A673 (cell line): ENCODE measurements at regions not wholly inside any gene's neighbourhood (a gene's known extent, or its start where the extent isn't known, plus 50 kb on each side); places are given as distances from the start of the nearest gene placed in this dataset.

Experiments used
- BruUV-seq: library from RNA; stranded (reverse); fragments of 400-500 nt; replicated peaks from 2 replicates; lab custom pipeline; 2021; lab: Mats Ljungman, UMichigan
- CTCF ChIA-PET: fragments of 300-600 bp; sonication (Branson Sonifier 250); formaldehyde crosslinking; loops from one replicate; lab custom pipeline; 2022; ENCODE audit warnings: antibody characterized with exemption; lab: Charles Lee
- POLR2A ChIA-PET: fragments of 300-600 bp; sonication (Branson Sonifier 250); formaldehyde crosslinking; loops from one replicate; lab custom pipeline; 2022; ENCODE audit warnings: antibody characterized with exemption; ENCODE audit not compliant: low non-redundant PET; lab: Charles Lee
- DNase-seq: peaks from one replicate; pipeline ENCODE4 v3.0.0-alpha.2; 2015; ENCODE audit warnings: low spot score
- H3K27ac ChIP-seq: fragments of 200-600 bp; sonication (generic); 2 replicates; pipeline ENCODE4 v1.5.1; 2016; ENCODE audit warnings: mixed run types, low read depth, mild to moderate bottlenecking, mixed read lengths, antibody characterized with exemption, low read length; ENCODE audit not compliant: poor library complexity, severe bottlenecking
- H3K27me3 ChIP-seq: fragments of 200-600 bp; sonication (generic); replicated peaks from 2 replicates; pipeline ENCODE4 v1.6.1; 2017; ENCODE audit warnings: mixed run types, low read depth, mild to moderate bottlenecking, mixed read lengths, antibody characterized with exemption, low read length; ENCODE audit not compliant: insufficient read depth, poor library complexity
- H3K36me3 ChIP-seq: fragments of 200-600 bp; sonication (generic); 2 replicates; pipeline ENCODE4 v1.6.1; 2016; ENCODE audit warnings: mixed run types, mild to moderate bottlenecking, mixed read lengths, antibody characterized with exemption, low read length; ENCODE audit not compliant: insufficient read depth, poor library complexity, severe bottlenecking
- H3K4me1 ChIP-seq: fragments of 200-600 bp; sonication (generic); 2 replicates; pipeline ENCODE4 v1.6.1; 2017; ENCODE audit warnings: mixed run types, mild to moderate bottlenecking, mixed read lengths, antibody characterized with exemption, low read length; ENCODE audit not compliant: insufficient read depth, poor library complexity, severe bottlenecking
- H3K4me3 ChIP-seq: fragments of 200-600 bp; sonication (generic); 2 replicates; pipeline ENCODE4 v1.5.1; 2016; ENCODE audit warnings: low read depth, mixed run types, mild to moderate bottlenecking, mixed read lengths, low read length; ENCODE audit not compliant: poor library complexity, severe bottlenecking
- H3K9me3 ChIP-seq: fragments of 200-600 bp; sonication (generic); 2 replicates; pipeline ENCODE4 v1.6.1; 2016; ENCODE audit warnings: mixed run types, low read depth, mild to moderate bottlenecking, mixed read lengths, antibody characterized with exemption, low read length; ENCODE audit not compliant: poor library complexity, severe bottlenecking
- CTCF ChIP-seq: fragments of 300-800, 200-600 bp; sonication (generic); conservative IDR thresholded peaks from 2 replicates; pipeline ENCODE4 v1.5.1; 2017; ENCODE audit warnings: low read depth, mild to moderate bottlenecking, antibody characterized with exemption, low read length, moderate library complexity, mixed read lengths
- EZH2 ChIP-seq: fragments of 200-600 bp; sonication (generic); IDR thresholded peaks from 2 replicates; pipeline ENCODE4 v1.6.1; 2017; ENCODE audit warnings: borderline replicate concordance, low read depth, mild to moderate bottlenecking, mixed read lengths, antibody characterized with exemption, low read length; ENCODE audit not compliant: poor library complexity, severe bottlenecking
- intact Hi-C: fragments of 100-400 bp; cut with micrococcal nuclease; formaldehyde crosslinking; loops from one replicate; pipeline ENCODE4 v1.10.0; 2022; ENCODE audit not compliant: unreplicated experiment

GRCh38 chr9:108617676-108618075, 238.1 kb downstream of the ACTL7B start:
- ChIA-PET CTCF (no interaction called here), POLR2A (no interaction called here)
- intact Hi-C loops: no loop called here
- Histone ChIP-seq H3K4me1 (no peaks in the 10 kb centered on the region), H3K9me3 (no peaks in the 10 kb centered on the region), H3K36me3 (no peaks in the 10 kb centered on the region), H3K4me3 (no peak overlapping the region), H3K27me3 (no peaks in the 10 kb centered on the region), H3K27ac (no peak overlapping the region)
- DNase-seq: no peak
- no TSS peak for BruUV-seq
- TF ChIP-seq CTCF (no peak), EZH2 (no peak)

DNA sequence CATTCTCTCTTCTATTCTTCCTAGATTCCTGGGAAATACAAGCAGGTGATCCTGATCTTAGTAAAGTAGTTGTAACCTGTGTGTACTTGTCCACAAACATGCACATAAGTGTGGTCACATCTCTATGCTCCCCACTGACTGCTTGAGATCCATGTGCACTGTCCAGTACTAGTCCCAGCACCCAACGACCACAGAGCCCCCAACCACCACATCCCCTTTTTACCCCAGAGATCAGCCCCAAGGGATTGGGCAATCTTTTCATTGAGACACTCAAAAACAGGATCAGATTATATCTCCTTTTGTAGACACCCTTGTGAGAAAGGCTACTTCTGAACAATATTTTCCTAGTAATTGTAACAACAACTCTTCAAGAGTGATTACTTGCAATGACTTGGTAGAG, 240.6 kb downstream of the ACTL7B start:
- H3K27me3 ChIP-seq: no peaks in the 10 kb centered on the region
- CTCF ChIA-PET: no interaction called here
- H3K4me3 ChIP-seq: no peak overlapping the region
- POLR2A ChIA-PET: no interaction called here
- intact Hi-C loops: no loop called here
- H3K4me1 ChIP-seq: no peaks in the 10 kb centered on the region
- TF ChIP-seq CTCF: no peak
- no peak for TF ChIP-seq EZH2
- no peaks in the 10 kb centered on the region for H3K36me3 ChIP-seq
- DNase-seq: no peak
- BruUV-seq: no TSS peak
- no peak overlapping the region for H3K27ac ChIP-seq
- H3K9me3 ChIP-seq: no peaks in the 10 kb centered on the region

- no peak overlapping the region for H3K27ac ChIP-seq
- TF ChIP-seq EZH2 (no peak), CTCF (no peak)
- no peaks in the 10 kb centered on the region for H3K9me3 ChIP-seq
- intact Hi-C loops: no loop called here
- no peak overlapping the region for H3K4me3 ChIP-seq
- no peaks in the 10 kb centered on the region for H3K4me1 ChIP-seq
- CTCF ChIA-PET: no interaction called here
- DNase-seq: no peak
- POLR2A ChIA-PET: no interaction called here
- BruUV-seq: no TSS peak
- no peaks in the 10 kb centered on the region for H3K36me3 ChIP-seq
- H3K27me3 ChIP-seq: no peaks in the 10 kb centered on the region
These were observed 243.3 kb downstream of the ACTL7B start for GRCh38 chr9:108612513-108612912.
